Glutamatergic neuron (in vitro differentiated cells): ENCODE measurements at regions not wholly inside any gene's neighbourhood (a gene's known extent, or its start where the extent isn't known, plus 50 kb on each side); places are given as distances from the start of the nearest gene placed in this dataset.
"Not testable (repeated sequence)": the region's sequence is repeated elsewhere in the genome, so short reads cannot be mapped to it uniquely, and the experiment has no call there.

Experiments
- DNase-seq: peaks from one replicate; pipeline ENCODE4 v3.0.0; 2022
- H3K27ac Mint-ChIP-seq: one replicate; pipeline ENCODE4 v1.8.0; 2020; ENCODE audit warnings: mild to moderate bottlenecking, mixed read lengths, inconsistent platforms; ENCODE audit not compliant: unreplicated experiment
- H3K27me3 Mint-ChIP-seq: one replicate; pipeline ENCODE4 v1.8.0; 2020; ENCODE audit warnings: mild to moderate bottlenecking, moderate library complexity, mixed read lengths, inconsistent platforms; ENCODE audit not compliant: unreplicated experiment
- H3K36me3 Mint-ChIP-seq: one replicate; pipeline ENCODE4 v1.8.0; 2020; ENCODE audit warnings: mild to moderate bottlenecking, mixed read lengths, inconsistent platforms; ENCODE audit not compliant: unreplicated experiment
- H3K4me1 Mint-ChIP-seq: one replicate; pipeline ENCODE4 v1.8.0; 2020; ENCODE audit warnings: mild to moderate bottlenecking, low read depth, mixed read lengths, inconsistent platforms; ENCODE audit not compliant: unreplicated experiment
- H3K4me3 Mint-ChIP-seq: one replicate; pipeline ENCODE4 v1.8.0; 2020; ENCODE audit warnings: mild to moderate bottlenecking, mixed read lengths, inconsistent platforms; ENCODE audit not compliant: unreplicated experiment
- H3K9me3 Mint-ChIP-seq: one replicate; pipeline ENCODE4 v1.8.0; 2020; ENCODE audit warnings: mild to moderate bottlenecking, moderate library complexity, mixed read lengths, inconsistent platforms; ENCODE audit not compliant: unreplicated experiment
- TF ChIP-seq, protein P1 (sequence below): fragments of 200-600 bp; sonication (generic); IDR thresholded peaks from one replicate; pipeline ENCODE4 v1.5.0; 2021; ENCODE audit not compliant: partially characterized antibody, unreplicated experiment

- Mint-ChIP-seq H3K27ac (no peak overlapping the region), H3K9me3 (no peaks in the 10 kb centered on the region), H3K4me1 (no peaks in the 10 kb centered on the region), H3K27me3 (no peaks in the 10 kb centered on the region), H3K4me3 (no peak overlapping the region), H3K36me3 (no peaks in the 10 kb centered on the region)
- TF ChIP-seq, protein P1, sequence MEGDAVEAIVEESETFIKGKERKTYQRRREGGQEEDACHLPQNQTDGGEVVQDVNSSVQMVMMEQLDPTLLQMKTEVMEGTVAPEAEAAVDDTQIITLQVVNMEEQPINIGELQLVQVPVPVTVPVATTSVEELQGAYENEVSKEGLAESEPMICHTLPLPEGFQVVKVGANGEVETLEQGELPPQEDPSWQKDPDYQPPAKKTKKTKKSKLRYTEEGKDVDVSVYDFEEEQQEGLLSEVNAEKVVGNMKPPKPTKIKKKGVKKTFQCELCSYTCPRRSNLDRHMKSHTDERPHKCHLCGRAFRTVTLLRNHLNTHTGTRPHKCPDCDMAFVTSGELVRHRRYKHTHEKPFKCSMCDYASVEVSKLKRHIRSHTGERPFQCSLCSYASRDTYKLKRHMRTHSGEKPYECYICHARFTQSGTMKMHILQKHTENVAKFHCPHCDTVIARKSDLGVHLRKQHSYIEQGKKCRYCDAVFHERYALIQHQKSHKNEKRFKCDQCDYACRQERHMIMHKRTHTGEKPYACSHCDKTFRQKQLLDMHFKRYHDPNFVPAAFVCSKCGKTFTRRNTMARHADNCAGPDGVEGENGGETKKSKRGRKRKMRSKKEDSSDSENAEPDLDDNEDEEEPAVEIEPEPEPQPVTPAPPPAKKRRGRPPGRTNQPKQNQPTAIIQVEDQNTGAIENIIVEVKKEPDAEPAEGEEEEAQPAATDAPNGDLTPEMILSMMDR, result no peak
- no peak for DNase-seq
Measured at GRCh38 chr12:61574339-61574738, 685.9 kb upstream of the USP15 start.

DNA sequence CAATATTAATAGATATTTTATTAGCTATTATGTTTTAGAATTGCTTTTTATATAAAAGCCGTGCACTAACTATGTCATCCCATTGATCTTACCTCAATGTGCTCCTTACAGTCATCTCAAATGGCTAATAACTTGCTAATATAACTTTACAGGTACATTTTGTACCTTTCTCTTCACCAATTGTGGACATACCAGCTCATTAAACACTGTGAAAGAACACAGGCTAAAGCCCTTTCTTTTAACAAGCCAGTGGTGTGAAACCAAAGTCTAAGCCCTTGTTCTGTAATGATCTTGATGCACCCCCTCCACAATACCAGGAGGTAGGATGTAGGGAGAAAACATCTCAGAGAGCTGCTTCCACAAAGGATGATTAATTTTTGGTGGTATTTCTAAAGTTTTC lies 675.3 kb upstream of the USP15 start:
- DNase-seq, result no peak
- Mint-ChIP-seq H3K27ac (no peak overlapping the region), H3K9me3 (peaks cover under 1% of the 10 kb centered on the region), H3K4me1 (no peaks in the 10 kb centered on the region), H3K36me3 (no peaks in the 10 kb centered on the region), H3K4me3 (no peak overlapping the region), H3K27me3 (peaks cover 2% of the 10 kb centered on the region)
- TF ChIP-seq, protein P1, result no peak

DNA sequence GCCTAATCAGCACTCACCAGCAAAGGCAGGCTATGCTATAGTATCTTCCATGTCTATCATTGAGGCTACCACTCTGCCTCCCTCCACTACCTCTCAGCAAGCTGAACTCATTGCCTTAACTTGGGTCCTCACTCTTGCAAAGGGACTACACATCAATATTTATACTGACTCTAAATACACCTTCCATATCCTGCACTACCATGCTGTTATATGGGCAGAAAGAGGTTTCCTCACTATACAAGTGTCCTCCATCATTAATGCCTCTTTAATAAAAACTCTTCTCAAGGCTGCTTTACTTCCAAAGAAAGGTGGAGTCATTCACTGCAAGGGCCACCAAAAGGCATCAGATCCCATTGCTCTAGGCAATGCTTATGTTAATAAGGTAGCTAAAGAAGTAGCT lies 669.3 kb upstream of the USP15 start:
- DNase-seq, H3K27ac Mint-ChIP-seq, H3K4me1 Mint-ChIP-seq, H3K27me3 Mint-ChIP-seq, H3K4me3 Mint-ChIP-seq: not testable (repeated sequence)
- Mint-ChIP-seq H3K9me3 (peaks cover 10% of the 10 kb centered on the region), H3K36me3 (peaks cover 11% of the 10 kb centered on the region)

GRCh38 chr12:61610143-61610542 lies 650.1 kb upstream of the USP15 start:
- no peaks in the 10 kb centered on the region for H3K9me3 Mint-ChIP-seq

GRCh38 chr12:61629702-61630101 lies 630.5 kb upstream of the USP15 start:
- Mint-ChIP-seq H3K27ac (no peak overlapping the region), H3K36me3 (no peaks in the 10 kb centered on the region), H3K27me3 (no peaks in the 10 kb centered on the region), H3K9me3 (no peaks in the 10 kb centered on the region), H3K4me3 (no peak overlapping the region), H3K4me1 (no peaks in the 10 kb centered on the region)
- DNase-seq, result no peak
- TF ChIP-seq, protein P1, result no peak

More at GRCh38 chr12:61610143-61610542, 650.1 kb upstream of the USP15 start:
- H3K4me3 Mint-ChIP-seq, result no peak overlapping the region
- TF ChIP-seq, protein P1, result no peak
- H3K4me1 Mint-ChIP-seq, result no peaks in the 10 kb centered on the region
- H3K36me3 Mint-ChIP-seq, result no peaks in the 10 kb centered on the region
- no peak overlapping the region for H3K27ac Mint-ChIP-seq
- DNase-seq, result no peak
- no peaks in the 10 kb centered on the region for H3K27me3 Mint-ChIP-seq

- Mint-ChIP-seq H3K36me3 (no peaks in the 10 kb centered on the region), H3K4me1 (no peaks in the 10 kb centered on the region), H3K9me3 (no peaks in the 10 kb centered on the region), H3K27me3 (peaks cover 3% of the 10 kb centered on the region), H3K4me3 (no peak overlapping the region), H3K27ac (no peak overlapping the region)
- TF ChIP-seq, protein P1, result no peak
- no peak for DNase-seq
Measured at GRCh38 chr12:61646639-61647038, 613.6 kb upstream of the USP15 start.
